ENCODE measurements at regions not wholly inside any gene's neighbourhood (a gene's known extent, or its start where the extent isn't known, plus 50 kb on each side); places are given as distances from the start of the nearest gene placed in this dataset.

- no peak for DNase-seq (ENCODE audit: low read depth in 1 of 2, low spot score in 1 of 2)
Observed at GRCh38 chr10:78690354-78691111, 378.2 kb upstream of the ZMIZ1 start.

- DNase-seq (ENCODE audit: low read depth in 1 of 2, low spot score in 1 of 2), result no peak
Observed at GRCh38 chr10:78691301-78692030, 377.3 kb upstream of the ZMIZ1 start.

DNA sequence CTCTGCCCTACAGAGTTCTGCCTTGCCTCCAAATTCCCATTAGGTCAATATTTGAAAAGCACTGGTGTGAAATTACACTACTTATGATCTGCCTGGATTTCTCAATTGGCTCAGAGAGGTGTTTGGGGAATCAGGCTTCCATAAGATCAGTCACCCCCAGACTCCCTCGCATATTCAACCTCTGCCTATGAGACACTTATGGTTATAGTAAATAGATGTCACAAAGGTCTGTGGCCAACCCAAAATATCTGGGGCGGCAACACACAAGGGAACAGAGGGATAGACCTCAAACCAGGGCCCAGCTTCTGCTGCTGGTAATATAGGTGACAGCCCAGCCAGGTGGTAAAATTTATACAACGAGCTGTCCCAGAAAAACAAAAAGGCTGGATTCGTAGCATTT lies 376.7 kb upstream of the ZMIZ1 start:
- no peak for DNase-seq (ENCODE audit: low read depth in 1 of 2, low spot score in 1 of 2)

- DNase-seq (ENCODE audit: low read depth in 1 of 2, low spot score in 1 of 2), result no peak
Observed at GRCh38 chr10:78695846-78696245, 372.9 kb upstream of the ZMIZ1 start.

- DNase-seq (ENCODE audit: low read depth in 1 of 2, low spot score in 1 of 2), result no peak
Observed at GRCh38 chr10:78696791-78697395, 371.9 kb upstream of the ZMIZ1 start.

GRCh38 chr10:78699971-78700370 lies 368.8 kb upstream of the ZMIZ1 start:
- DNase-seq (ENCODE audit: low read depth in 1 of 2, low spot score in 1 of 2), result no peak

DNA sequence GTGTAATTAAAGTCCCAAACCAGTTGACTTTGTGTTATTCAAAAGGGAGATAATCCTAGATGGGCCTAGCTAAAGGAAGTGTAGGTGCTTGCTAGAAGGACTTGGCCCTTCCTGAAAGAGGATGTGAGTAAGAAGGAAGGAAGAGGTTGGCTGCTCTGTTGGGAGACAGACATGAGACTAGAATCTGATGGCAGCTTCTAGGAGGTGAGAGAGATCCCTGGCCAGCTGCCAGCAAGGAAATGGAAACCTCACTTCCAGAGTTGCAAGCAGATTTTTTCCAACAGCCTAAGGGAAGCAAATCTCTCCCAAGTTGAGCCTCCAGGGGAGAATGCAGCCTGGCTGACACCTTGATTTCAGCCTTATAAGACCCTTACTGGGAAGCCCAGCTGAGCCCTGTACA lies 368.4 kb upstream of the ZMIZ1 start:
- DNase-seq (ENCODE audit: low read depth in 1 of 2, low spot score in 1 of 2), result no peak

DNA sequence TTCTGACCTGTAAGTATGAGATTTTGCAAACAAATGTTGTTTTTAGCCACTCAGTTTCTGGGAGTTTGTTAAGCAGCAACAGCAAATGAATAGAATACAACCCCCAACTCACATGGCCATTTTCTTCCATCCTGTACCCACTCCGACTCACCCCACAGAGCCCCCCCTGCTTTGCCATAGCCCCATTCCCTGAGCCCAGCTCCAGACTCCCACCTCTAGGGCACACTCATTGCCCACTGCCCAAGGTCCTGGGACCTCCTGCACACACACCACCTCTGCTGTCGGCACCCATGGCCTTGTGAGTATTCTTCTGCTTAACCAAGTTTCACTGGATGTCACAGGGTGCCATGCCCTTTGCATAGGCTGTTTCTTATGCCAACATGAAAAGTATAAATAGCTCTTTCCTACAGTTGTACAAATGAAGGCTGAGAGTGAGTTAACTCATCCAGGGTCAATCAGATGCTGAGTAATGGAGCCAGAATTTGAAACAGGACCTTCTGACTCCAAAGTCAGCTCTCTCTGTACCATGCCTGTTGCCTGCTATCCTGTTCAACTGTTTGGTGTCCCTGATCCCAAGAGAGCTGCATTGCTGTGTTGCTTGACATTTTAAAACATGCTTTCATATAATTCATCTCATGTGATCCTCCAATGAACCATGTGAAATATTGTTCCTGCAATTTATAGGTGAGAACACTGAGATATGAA lies 367.8 kb upstream of the ZMIZ1 start:
- DNase-seq (ENCODE audit: low read depth in 1 of 2, low spot score in 1 of 2), result no peak

GRCh38 chr10:78702186-78702585 lies 366.6 kb upstream of the ZMIZ1 start:
- DNase-seq (ENCODE audit: low read depth in 1 of 2, low spot score in 1 of 2), result no peak

- no peak for DNase-seq (ENCODE audit: low read depth in 1 of 2, low spot score in 1 of 2)
Observed at GRCh38 chr10:78702876-78703275, 365.9 kb upstream of the ZMIZ1 start.

DNA sequence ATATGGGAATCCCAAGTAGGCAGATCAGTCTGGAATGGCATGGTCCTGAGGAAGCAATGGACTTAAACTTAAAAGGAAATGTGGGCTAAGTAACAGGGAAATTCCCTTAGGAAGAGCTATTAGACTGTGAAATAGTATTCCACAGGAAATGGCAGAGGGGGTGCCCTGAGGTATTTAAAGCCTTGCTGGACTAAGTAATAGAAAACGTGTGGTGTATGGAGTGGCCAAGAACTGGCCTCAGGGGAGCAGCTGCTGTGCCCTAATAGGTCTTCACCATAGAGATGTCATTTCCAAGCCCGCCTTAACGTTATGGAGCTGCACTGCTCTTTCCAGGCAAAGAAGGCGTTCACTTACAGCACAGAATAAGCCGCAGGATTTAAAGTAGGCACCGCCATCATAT lies 365.2 kb upstream of the ZMIZ1 start:
- no peak for DNase-seq (ENCODE audit: low read depth in 1 of 2, low spot score in 1 of 2)

- DNase-seq (ENCODE audit: low read depth in 1 of 2, low spot score in 1 of 2), result no peak
Observed at GRCh38 chr10:78706256-78706655, 362.5 kb upstream of the ZMIZ1 start.

DNA sequence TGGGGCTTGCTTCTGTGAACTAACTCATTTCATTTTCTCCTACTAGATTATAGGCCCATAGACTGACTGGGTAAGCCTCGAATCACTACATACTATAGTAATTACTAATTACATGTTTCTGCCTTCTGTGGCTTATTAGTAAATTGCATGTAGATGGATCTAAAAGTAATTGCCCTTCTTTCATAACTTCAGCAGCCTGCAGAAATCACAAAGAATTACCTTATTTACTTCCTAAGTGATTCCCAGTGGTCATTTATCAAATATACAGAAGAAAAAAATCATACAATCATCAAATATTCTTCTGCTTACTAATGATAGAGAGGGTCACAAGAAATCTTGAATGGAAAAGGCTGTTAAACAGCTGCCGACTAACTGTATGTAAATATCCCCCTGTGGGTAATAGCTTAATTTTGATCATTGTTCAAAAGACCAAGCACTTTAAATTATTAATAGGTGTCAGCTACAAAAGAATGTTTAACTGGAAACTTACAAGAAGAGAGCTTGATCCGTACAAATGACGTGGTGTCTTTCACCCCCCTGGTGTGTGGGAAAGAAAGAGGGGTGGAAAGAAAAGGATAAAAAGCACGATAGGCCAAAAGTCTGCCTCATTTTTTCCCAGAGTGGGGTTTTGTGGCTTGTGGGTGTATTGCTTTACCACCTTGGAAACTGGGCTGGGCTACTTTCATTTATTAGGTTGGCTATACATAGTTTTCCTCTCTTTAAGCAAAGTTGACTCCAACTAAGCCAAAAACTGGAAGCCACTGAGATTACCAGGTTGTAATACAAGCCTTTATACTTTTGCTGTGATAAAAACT lies 361.8 kb upstream of the ZMIZ1 start:
- DNase-seq (ENCODE audit: low read depth in 1 of 2, low spot score in 1 of 2), result no peak

DNA sequence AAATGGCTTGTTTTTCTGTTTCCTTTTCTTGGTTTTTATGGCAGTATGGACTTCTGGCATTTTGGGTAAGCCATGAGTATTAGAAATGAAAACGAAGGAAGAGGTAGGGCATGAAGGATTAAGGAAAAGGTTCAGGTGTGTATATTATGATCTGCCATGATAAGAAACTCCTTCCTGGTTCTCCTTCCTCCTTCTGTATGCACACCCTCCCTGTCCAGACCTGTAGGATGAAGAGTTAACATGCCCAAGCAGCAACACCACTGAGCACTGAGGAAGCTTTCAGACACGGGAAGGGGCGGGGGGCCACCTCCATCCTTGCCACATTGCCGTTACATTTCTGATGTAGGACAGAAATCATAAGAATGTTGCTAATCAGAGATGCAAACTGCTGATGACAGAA lies 361.0 kb upstream of the ZMIZ1 start:
- no peak for DNase-seq (ENCODE audit: low read depth in 1 of 2, low spot score in 1 of 2)

DNA sequence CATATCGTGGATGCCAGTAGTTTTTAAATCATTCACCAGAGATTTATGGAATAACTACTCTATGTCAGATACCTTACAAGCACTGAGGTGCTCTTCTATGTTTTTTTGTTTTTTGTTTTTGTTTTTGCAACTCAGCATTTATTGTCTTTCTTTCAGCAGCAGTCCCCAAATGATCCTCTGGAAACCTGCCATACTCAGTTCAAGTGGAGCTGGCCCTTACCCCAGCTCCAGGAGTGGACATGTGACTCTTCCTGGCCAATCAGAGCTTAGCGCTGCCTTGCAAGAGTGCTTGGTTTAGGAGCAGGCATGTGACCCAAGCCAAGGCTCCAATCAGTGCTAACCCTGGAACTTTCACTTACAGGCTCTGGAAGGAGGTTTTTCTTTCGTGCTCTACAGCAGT lies 356.6 kb upstream of the ZMIZ1 start:
- DNase-seq (ENCODE audit: low read depth in 1 of 2, low spot score in 1 of 2), result no peak

- no peak for DNase-seq (ENCODE audit: low read depth in 1 of 2, low spot score in 1 of 2)
Observed at GRCh38 chr10:78713659-78714058, 355.1 kb upstream of the ZMIZ1 start.

GRCh38 chr10:78714225-78714624 lies 354.5 kb upstream of the ZMIZ1 start:
- DNase-seq (ENCODE audit: low read depth in 1 of 2, low spot score in 1 of 2), result no peak

DNA sequence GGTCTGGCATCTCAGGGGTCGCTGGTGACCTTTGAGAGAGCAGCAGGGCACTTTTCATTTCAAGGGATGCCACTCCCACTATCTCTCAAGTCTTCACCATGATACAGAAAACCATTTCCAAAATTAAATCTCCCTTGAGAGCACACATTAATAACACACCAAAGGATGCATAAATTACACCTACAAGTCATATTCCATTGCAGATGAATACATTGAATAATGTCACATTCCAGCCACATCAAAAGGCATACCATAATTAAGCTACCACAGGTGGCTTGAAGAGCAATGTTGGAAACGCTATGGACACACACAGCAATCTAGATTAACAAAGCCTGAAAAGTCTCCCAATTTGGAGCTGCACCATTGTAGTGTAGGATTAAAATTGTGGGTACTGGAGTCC lies 353.3 kb upstream of the ZMIZ1 start:
- no peak for DNase-seq (ENCODE audit: low read depth in 1 of 2, low spot score in 1 of 2)

- no peak for DNase-seq (ENCODE audit: low read depth in 1 of 2, low spot score in 1 of 2)
Observed at GRCh38 chr10:78716043-78716660, 352.6 kb upstream of the ZMIZ1 start.

DNA sequence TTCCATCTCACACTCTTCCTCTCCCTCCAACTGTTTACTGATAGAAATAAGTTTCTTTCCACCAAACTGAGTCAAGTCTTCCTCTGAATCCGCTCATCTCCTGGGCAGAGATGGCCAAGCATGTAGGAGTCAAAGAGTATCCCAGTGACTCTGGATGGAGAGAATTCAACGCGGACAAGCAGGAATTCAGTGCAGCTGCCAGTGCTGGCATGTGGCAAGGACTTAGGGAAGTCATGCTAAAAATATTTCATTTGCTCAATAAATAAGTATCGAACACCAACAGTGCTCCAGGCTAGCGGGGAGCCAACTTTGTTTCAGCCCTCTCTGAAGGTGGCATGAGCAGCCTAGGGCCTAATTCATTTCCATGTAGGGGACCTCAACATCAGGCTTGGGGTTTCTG lies 351.6 kb upstream of the ZMIZ1 start:
- DNase-seq (ENCODE audit: low read depth in 1 of 2, low spot score in 1 of 2), result no peak

Measured in activated T-helper 1 cell treated with anti-CD3 and anti-CD28 coated beads, Interleukin-2, amount 50 U/mL, for 16 hours (primary cell).